Upper lobe of right lung (tissue), 1 donor: ENCODE measurements at regions not wholly inside any gene's neighbourhood (a gene's known extent, or its start where the extent isn't known, plus 50 kb on each side); places are given as distances from the start of the nearest gene placed in this dataset.

Experiments
- ATAC-seq: fragments of 200-7000 bp; cut with Tn5 transposase; one replicate; pipeline ENCODE4 v1.9.1; 2020; ENCODE audit warnings: mild to moderate bottlenecking, moderate library complexity
- DNase-seq: peaks from one replicate; pipeline ENCODE4 v3.0.0-alpha.2; 2020
- H3K27ac ChIP-seq: fragments of 200-600 bp; one replicate; pipeline ENCODE4 v1.8.0; 2022
- H3K27me3 ChIP-seq: fragments of 200-600 bp; one replicate; pipeline ENCODE4 v1.8.0; 2022; ENCODE audit warnings: mild to moderate bottlenecking
- H3K36me3 ChIP-seq: fragments of 200-600 bp; one replicate; pipeline ENCODE4 v1.8.0; 2022
- H3K4me1 ChIP-seq: fragments of 200-600 bp; one replicate; pipeline ENCODE4 v1.8.0; 2022
- H3K4me3 ChIP-seq: fragments of 200-600 bp; one replicate; pipeline ENCODE4 v1.8.0; 2022; ENCODE audit warnings: mild to moderate bottlenecking
- H3K9me3 ChIP-seq: fragments of 200-600 bp; one replicate; pipeline ENCODE4 v1.8.0; 2022
- intact Hi-C: fragments of 100-400 bp; cut with DNase I; formaldehyde crosslinking; loops from one replicate; pipeline ENCODE4 v1.11.0; 2022
- TF ChIP-seq, protein P1 (sequence below): fragments of 200-600 bp; IDR thresholded peaks from one replicate; pipeline ENCODE4 v1.8.0; 2022; ENCODE audit warnings: antibody characterized with exemption
- donor health status: DM: no; HTN: yes; CAD: no; lungs with severe emphysema.

DNA sequence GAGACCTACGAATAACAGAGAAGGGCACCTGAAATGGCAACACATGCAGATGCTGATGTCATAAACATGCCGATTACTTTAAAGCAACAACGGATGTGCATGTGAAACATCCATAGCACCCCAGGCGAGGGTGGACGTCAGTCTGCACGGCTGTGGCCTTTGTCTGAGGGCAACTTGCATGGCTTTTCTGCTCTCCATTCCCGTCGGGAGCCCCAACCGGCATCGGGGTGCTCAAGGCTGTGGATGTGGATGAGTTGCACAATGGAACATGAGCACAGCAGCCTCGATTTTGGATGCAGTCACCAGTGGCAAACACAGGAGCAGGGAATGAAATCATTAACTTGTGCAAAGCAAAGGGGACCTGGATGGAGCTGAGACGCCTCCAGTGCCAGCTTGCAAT lies 298.2 kb upstream of the SALL3 start:
- Histone ChIP-seq H3K4me1 (no peaks in the 10 kb centered on the region), H3K27ac (no peak overlapping the region), H3K4me3 (no peak overlapping the region), H3K27me3 (no peaks in the 10 kb centered on the region), H3K9me3 (no peaks in the 10 kb centered on the region), H3K36me3 (no peaks in the 10 kb centered on the region)
- ATAC-seq, result no peak
- TF ChIP-seq, protein P1, sequence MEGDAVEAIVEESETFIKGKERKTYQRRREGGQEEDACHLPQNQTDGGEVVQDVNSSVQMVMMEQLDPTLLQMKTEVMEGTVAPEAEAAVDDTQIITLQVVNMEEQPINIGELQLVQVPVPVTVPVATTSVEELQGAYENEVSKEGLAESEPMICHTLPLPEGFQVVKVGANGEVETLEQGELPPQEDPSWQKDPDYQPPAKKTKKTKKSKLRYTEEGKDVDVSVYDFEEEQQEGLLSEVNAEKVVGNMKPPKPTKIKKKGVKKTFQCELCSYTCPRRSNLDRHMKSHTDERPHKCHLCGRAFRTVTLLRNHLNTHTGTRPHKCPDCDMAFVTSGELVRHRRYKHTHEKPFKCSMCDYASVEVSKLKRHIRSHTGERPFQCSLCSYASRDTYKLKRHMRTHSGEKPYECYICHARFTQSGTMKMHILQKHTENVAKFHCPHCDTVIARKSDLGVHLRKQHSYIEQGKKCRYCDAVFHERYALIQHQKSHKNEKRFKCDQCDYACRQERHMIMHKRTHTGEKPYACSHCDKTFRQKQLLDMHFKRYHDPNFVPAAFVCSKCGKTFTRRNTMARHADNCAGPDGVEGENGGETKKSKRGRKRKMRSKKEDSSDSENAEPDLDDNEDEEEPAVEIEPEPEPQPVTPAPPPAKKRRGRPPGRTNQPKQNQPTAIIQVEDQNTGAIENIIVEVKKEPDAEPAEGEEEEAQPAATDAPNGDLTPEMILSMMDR, result no peak
- peak; percentile 33 for DNase-seq
- intact Hi-C loops, result no loop called here

DNA sequence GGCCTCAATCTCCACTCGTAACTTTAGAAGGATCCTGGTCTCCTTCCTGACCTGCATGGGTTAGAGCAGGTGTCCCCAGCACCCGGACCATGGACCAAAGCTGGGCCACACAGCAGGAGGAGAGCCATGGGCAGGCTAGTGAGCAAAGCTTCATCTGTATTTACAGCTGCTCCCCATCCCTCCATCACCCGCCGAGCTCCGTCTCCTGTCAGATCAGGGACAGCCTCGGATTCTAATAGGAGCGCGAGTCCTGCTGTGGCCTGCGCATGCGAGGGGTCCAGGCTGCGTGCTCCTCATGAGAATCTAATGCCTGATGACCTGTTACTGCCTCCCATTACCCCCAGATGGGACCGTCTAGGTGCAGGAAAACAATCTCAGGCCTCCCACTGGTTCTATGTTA lies 297.7 kb upstream of the SALL3 start:
- no peak overlapping the region for H3K27ac ChIP-seq
- no peak overlapping the region for H3K4me3 ChIP-seq
- no peaks in the 10 kb centered on the region for H3K4me1 ChIP-seq
- DNase-seq, result peak; percentile 53
- no peaks in the 10 kb centered on the region for H3K27me3 ChIP-seq
- intact Hi-C loops, result no loop called here
- no peaks in the 10 kb centered on the region for H3K9me3 ChIP-seq
- H3K36me3 ChIP-seq, result no peaks in the 10 kb centered on the region
- TF ChIP-seq, protein P1, result no peak
- no peak for ATAC-seq

DNA sequence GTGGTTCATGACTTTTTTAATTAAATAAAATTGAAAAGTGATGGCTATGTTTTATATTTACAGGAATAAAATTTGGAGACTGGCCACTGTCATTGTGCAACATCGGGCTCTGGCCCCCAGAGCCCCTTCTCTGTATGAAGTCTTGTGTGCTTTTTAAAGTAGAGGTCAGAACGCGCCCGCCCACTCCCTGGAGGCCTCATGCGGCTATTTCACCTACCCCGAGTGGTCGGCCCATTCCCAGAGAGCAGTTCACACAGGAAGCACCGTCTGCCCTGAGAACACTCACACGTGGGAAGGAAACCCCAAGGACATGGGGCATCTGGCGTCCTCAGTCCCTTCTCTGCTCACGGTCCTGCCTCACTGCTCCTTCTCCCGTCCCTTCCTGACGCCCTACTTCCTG lies 296.9 kb upstream of the SALL3 start:
- intact Hi-C loops, result no loop called here
- TF ChIP-seq, protein P1, result no peak
- H3K27ac ChIP-seq, result no peak overlapping the region
- no peak for DNase-seq
- no peak for ATAC-seq
- H3K9me3 ChIP-seq, result no peaks in the 10 kb centered on the region
- no peaks in the 10 kb centered on the region for H3K4me1 ChIP-seq
- no peak overlapping the region for H3K4me3 ChIP-seq
- H3K27me3 ChIP-seq, result no peaks in the 10 kb centered on the region
- H3K36me3 ChIP-seq, result no peaks in the 10 kb centered on the region

DNA sequence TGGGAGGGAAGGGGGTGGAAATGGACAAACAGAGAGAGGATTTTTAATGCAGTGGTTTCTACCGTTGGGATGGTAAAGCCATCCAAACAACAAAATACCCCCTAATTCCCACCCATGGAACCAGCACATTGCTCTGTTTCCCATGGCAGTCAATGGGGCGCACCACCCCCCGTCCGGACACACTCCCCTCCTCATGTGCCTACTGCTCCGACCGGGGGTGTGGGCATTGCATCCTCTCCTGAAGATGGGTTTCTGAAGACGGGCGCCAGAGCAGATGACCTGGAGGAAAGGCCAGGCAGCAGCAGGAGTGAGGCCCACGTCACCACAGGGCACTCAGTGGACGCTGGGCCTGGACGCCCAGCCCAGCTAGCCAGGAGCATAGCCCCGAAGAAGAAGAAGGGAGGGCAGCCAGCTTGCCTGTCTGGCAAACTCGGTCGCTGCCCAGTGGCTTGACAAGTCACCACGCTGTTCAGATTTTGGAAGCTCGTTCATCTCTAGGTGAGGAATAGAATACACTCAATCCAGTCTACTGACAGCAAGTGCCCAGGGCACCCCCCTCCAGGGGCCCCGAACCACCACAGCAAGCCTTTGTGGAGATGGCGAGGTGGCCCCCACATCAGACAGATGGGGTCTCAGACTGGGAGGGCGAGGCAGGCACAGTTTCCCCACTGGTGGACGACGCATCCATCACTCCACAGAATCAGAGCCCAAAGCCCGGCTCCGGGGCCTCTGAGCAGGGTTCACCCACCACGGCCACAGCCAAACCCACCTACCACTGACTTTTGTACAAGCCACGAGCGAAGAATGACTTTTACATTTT lies 296.2 kb upstream of the SALL3 start:
- H3K9me3 ChIP-seq, result no peaks in the 10 kb centered on the region
- H3K27ac ChIP-seq, result no peak overlapping the region
- H3K27me3 ChIP-seq, result no peaks in the 10 kb centered on the region
- TF ChIP-seq, protein P1, result no peak
- H3K4me3 ChIP-seq, result no peak overlapping the region
- intact Hi-C loops, result no loop called here
- no peaks in the 10 kb centered on the region for H3K4me1 ChIP-seq
- no peaks in the 10 kb centered on the region for H3K36me3 ChIP-seq
- no peak for DNase-seq
- no peak for ATAC-seq

DNA sequence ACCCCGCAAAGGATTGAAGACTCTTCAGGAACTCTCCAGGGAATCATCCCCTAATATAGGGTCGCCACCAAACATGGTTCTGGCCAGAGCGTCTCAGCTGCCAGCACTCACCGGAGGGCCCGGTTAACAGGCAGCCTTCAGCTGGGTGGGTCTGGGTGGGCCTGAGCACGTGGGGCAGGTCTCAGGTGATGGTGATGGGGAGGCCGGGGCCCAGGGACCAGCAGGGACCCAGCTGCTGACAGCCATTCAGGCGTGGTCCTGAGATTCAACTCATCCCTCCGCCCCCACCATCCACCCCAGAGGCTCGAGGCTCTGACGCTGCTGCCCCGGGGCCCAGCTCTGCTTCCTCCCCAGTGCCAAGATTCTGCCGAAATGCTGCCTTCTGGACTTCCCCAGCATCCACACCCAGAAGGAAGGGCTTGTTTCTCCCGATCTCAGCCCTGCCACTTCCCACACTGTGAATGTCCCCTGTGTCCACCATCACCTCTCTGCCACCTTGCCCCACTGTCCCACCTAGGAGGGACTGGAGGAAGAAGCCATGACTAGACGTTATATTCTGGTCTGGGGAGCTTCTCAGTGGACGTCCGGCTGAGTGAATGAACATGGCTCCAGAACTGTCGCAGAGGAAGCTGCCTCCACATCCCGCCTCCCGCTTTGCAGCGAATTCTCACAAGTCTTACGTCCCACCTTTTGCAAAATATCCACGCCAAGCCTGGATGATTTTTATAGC lies 294.2 kb upstream of the SALL3 start:
- no peak overlapping the region for H3K4me3 ChIP-seq
- intact Hi-C loops, result no loop called here
- H3K36me3 ChIP-seq, result no peaks in the 10 kb centered on the region
- ATAC-seq (no peak), DNase-seq (no peak)
- TF ChIP-seq, protein P1, result no peak
- H3K9me3 ChIP-seq, result no peaks in the 10 kb centered on the region
- H3K27me3 ChIP-seq, result no peaks in the 10 kb centered on the region
- no peaks in the 10 kb centered on the region for H3K4me1 ChIP-seq
- H3K27ac ChIP-seq, result no peak overlapping the region
